ENCODE measurements at regions not wholly inside any gene's neighbourhood (a gene's known extent, or its start where the extent isn't known, plus 50 kb on each side); places are given as distances from the start of the nearest gene placed in this dataset.
"Not testable (repeated sequence)": the region's sequence is repeated elsewhere in the genome, so short reads cannot be mapped to it uniquely, and the experiment has no call there.

GRCh38 chr2:22450831-22451230, 934.1 kb upstream of the KLHL29 start:
- TF ChIP-seq POLR2A (IDR thresholded peaks at IDR 0.05) (no peak), CTCF (IDR thresholded peaks at IDR 0.05) (no peak), POLR2AphosphoS5 (IDR thresholded peaks at IDR 0.05) (no peak)
- H3K9me3 ChIP-seq = no peaks in the 10 kb centered on the region
- intact Hi-C loops (cut with DNase I) = no loop called here
- DNase-seq (ENCODE audit: low spot score) = no peak
- no peaks in the 10 kb centered on the region for H3K4me1 ChIP-seq (replicated peaks)
- H3K36me3 ChIP-seq = no peaks in the 10 kb centered on the region
- H3K27ac ChIP-seq = no peak overlapping the region
- no peaks in the 10 kb centered on the region for H3K27me3 ChIP-seq (replicated peaks; ENCODE audit: insufficient read depth)
- no peak overlapping the region for H3K4me3 ChIP-seq
- WGBS = 49% methylated on average over 8 of the region's 8 CpGs

GRCh38 chr2:22454826-22455485, 930.0 kb upstream of the KLHL29 start:
- H3K4me3 ChIP-seq = no peak overlapping the region
- DNase-seq (ENCODE audit: low spot score) = no peak
- intact Hi-C loops (cut with DNase I) = no loop called here
- no peaks in the 10 kb centered on the region for H3K36me3 ChIP-seq
- WGBS = 61% methylated on average over 2 of the region's 2 CpGs
- no peaks in the 10 kb centered on the region for H3K4me1 ChIP-seq (replicated peaks)
- no peak overlapping the region for H3K27ac ChIP-seq
- TF ChIP-seq CTCF (IDR thresholded peaks at IDR 0.05) = no peak
- TF ChIP-seq POLR2A (IDR thresholded peaks at IDR 0.05) = no peak
- no peak for TF ChIP-seq POLR2AphosphoS5 (IDR thresholded peaks at IDR 0.05)
- H3K9me3 ChIP-seq = no peaks in the 10 kb centered on the region
- no peaks in the 10 kb centered on the region for H3K27me3 ChIP-seq (replicated peaks; ENCODE audit: insufficient read depth)

- Histone ChIP-seq H3K36me3 (no peaks in the 10 kb centered on the region), H3K4me3 (no peak overlapping the region), H3K4me1 (replicated peaks) (no peaks in the 10 kb centered on the region), H3K27me3 (replicated peaks; ENCODE audit: insufficient read depth) (no peaks in the 10 kb centered on the region), H3K9me3 (no peaks in the 10 kb centered on the region), H3K27ac (no peak overlapping the region)
- TF ChIP-seq POLR2AphosphoS5 (IDR thresholded peaks at IDR 0.05) (no peak), POLR2A (IDR thresholded peaks at IDR 0.05) (no peak), CTCF (IDR thresholded peaks at IDR 0.05) (no peak)
- 33% methylated on average over 1 of the region's 1 CpG for WGBS
- DNase-seq (ENCODE audit: low spot score) = no peak
- intact Hi-C loops (cut with DNase I) = no loop called here
These were observed 926.5 kb upstream of the KLHL29 start for GRCh38 chr2:22458440-22458839.

- intact Hi-C loops (cut with DNase I); H3K4me1 ChIP-seq (replicated peaks); H3K4me3 ChIP-seq; H3K36me3 ChIP-seq; DNase-seq (ENCODE audit: low spot score); H3K27me3 ChIP-seq (replicated peaks; ENCODE audit: insufficient read depth); H3K9me3 ChIP-seq; H3K27ac ChIP-seq: not testable (repeated sequence)
- 91% methylated on average over 4 of the region's 4 CpGs for WGBS
These were observed 909.9 kb upstream of the KLHL29 start for GRCh38 chr2:22475103-22475502.

GRCh38 chr2:22478329-22478728, 906.6 kb upstream of the KLHL29 start:
- no peak for TF ChIP-seq POLR2AphosphoS5 (IDR thresholded peaks at IDR 0.05)
- TF ChIP-seq CTCF (IDR thresholded peaks at IDR 0.05) = no peak
- no peak for TF ChIP-seq POLR2A (IDR thresholded peaks at IDR 0.05)
- 93% methylated on average over 3 of the region's 3 CpGs for whole genome bisulfite sequencing
- intact Hi-C loops (cut with DNase I) = no loop called here
- Histone ChIP-seq H3K9me3 (no peaks in the 10 kb centered on the region), H3K27ac (no peak overlapping the region), H3K27me3 (replicated peaks; ENCODE audit: insufficient read depth) (no peaks in the 10 kb centered on the region), H3K4me3 (no peak overlapping the region), H3K36me3 (no peaks in the 10 kb centered on the region), H3K4me1 (replicated peaks) (no peaks in the 10 kb centered on the region)
- no peak for DNase-seq (ENCODE audit: low spot score)
